Lung (tissue), 11 donors: ENCODE measurements at regions not wholly inside any gene's neighbourhood (a gene's known extent, or its start where the extent isn't known, plus 50 kb on each side); places are given as distances from the start of the nearest gene placed in this dataset.

Experiments used
- ATAC-seq: fragments of 200-7000 bp; cut with Tn5 transposase; one replicate; pipeline ENCODE4 v1.9.1; 2020; ENCODE audit warnings: moderate number of reproducible peaks; ENCODE audit not compliant: insufficient read depth, low FRiP score
- DNase-seq, 3 donors: peaks; one replicate each; pipeline ENCODE4 v3.0.0-alpha.2; 2013 to 2017
- H3K27ac ChIP-seq, 2 donors: one replicate each; pipeline ENCODE4 v1.5.1; 2013; ENCODE audit warnings: mild to moderate bottlenecking in 2 of 2, moderate library complexity in 2 of 2, control low read depth in 1 of 2, inconsistent platforms in 1 of 2, low read depth in 1 of 2, low read length in 1 of 2
- H3K27me3 ChIP-seq, 3 donors: one replicate each; pipeline ENCODE4 v1.5.1; 2013; ENCODE audit warnings: low read length in 2 of 3; ENCODE audit not compliant: control insufficient read depth in 3 of 3, insufficient read depth in 3 of 3
- H3K36me3 ChIP-seq, 4 donors: one replicate each; pipeline ENCODE4 v1.5.1; 2013; ENCODE audit warnings: low read length in 4 of 4, mild to moderate bottlenecking in 1 of 4, moderate library complexity in 1 of 4; ENCODE audit not compliant: control insufficient read depth in 4 of 4, insufficient read depth in 4 of 4
- H3K4me1 ChIP-seq, 5 donors: one replicate each; pipeline ENCODE4 v1.5.1; 2013; ENCODE audit warnings: low read length in 5 of 5, mild to moderate bottlenecking in 2 of 5, moderate library complexity in 1 of 5; ENCODE audit not compliant: control insufficient read depth in 5 of 5, insufficient read depth in 5 of 5
- H3K4me3 ChIP-seq: one replicate; pipeline ENCODE4 v1.5.1; 2013; ENCODE audit warnings: mild to moderate bottlenecking, control low read depth, moderate library complexity
- H3K9ac ChIP-seq, 2 donors: one replicate each; pipeline ENCODE4 v1.5.1; 2013; ENCODE audit warnings: low read length in 2 of 2, control low read depth in 1 of 2; ENCODE audit not compliant: insufficient read depth in 1 of 2
- H3K9me3 ChIP-seq, 4 donors: one replicate each; pipeline ENCODE4 v1.5.1; 2013; ENCODE audit warnings: low read length in 3 of 4, mild to moderate bottlenecking in 1 of 4, moderate library complexity in 1 of 4; ENCODE audit not compliant: control insufficient read depth in 4 of 4, insufficient read depth in 3 of 4
- WGBS, 2 donors: extraction: QIAGEN DNeasy Blood & Tissue Kit; methylation state at CpG; one replicate each; pipeline ENCODE4 v1.1.7; 2013; 5-methylcytosine and 5-hydroxymethylcytosine counted together
- TF ChIP-seq, protein P1 (sequence below): IDR thresholded peaks from 2 replicates; pipeline ENCODE4 v1.5.1; 2012; ENCODE audit warnings: mild to moderate bottlenecking; ENCODE audit errors: control extremely low read depth, extremely low read depth
- donor health status: control.
- donor health status: control.
- donor health status: Bipolar disorder and iron deficiency.
- donor health status: healthy.
- donor health status: DM: yes; HTN: yes; CAD: no.

DNA sequence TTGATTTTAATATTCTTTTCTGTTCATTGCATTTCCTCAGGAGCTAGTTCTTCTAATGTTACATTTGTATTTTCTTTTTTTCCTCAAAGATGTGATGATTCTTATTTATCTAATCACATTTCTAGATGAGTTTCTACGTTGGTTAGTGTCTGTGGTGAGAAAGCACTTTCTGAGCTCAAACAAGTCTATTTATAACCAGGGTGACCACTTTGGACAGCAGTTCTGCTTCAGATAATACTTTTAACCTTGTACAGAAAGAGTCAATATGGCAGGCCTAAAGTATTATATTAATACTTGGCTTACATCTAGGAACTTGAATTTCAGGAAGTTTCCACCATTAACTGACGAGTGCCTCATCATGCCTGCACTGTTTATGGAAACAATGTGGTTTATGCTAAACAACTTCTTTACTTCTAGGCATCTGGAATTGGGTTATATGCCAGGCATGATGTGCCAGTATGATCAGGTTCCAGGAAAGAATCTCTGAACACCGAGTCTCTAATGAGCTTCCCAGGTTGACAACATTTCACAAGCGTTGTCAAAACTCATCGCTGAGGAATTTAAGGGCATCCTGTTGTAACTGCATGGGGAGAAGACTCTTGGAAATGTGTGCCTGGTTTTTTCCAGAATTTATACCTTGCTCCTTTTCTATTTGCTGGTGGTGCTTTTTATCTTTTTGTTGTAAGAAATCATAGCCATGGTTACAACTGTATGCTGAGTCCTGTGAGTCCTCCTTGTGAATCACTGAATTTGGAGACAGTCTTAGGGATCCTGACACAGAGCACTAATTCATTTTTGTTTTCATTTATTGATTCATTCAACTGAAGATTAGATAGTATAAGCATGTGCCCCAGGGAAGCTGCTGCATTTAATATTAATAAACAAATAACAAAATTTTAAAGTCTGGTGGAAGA lies 344.4 kb upstream of the PCDH9 start:
- peaks cover 0 to 3% (median 0%) of the 10 kb centered on the region in 5 donors for H3K4me1 ChIP-seq
- ATAC-seq: no peak
- no peak overlapping the region for H3K4me3 ChIP-seq
- DNase-seq: peak in 1 of 3 donors; percentile 8
- TF ChIP-seq, protein P1, sequence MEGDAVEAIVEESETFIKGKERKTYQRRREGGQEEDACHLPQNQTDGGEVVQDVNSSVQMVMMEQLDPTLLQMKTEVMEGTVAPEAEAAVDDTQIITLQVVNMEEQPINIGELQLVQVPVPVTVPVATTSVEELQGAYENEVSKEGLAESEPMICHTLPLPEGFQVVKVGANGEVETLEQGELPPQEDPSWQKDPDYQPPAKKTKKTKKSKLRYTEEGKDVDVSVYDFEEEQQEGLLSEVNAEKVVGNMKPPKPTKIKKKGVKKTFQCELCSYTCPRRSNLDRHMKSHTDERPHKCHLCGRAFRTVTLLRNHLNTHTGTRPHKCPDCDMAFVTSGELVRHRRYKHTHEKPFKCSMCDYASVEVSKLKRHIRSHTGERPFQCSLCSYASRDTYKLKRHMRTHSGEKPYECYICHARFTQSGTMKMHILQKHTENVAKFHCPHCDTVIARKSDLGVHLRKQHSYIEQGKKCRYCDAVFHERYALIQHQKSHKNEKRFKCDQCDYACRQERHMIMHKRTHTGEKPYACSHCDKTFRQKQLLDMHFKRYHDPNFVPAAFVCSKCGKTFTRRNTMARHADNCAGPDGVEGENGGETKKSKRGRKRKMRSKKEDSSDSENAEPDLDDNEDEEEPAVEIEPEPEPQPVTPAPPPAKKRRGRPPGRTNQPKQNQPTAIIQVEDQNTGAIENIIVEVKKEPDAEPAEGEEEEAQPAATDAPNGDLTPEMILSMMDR: no peak
- H3K9me3 ChIP-seq: peaks cover 0 to 2% (median 0%) of the 10 kb centered on the region in 4 donors
- H3K27ac ChIP-seq: no peak overlapping the region
- WGBS, 2 donors: 57 to 71% methylated on average over 5 of the region's 5 CpGs
- H3K36me3 ChIP-seq: no peaks in the 10 kb centered on the region
- H3K27me3 ChIP-seq: no peaks in the 10 kb centered on the region
- H3K9ac ChIP-seq: no peak overlapping the region

DNA sequence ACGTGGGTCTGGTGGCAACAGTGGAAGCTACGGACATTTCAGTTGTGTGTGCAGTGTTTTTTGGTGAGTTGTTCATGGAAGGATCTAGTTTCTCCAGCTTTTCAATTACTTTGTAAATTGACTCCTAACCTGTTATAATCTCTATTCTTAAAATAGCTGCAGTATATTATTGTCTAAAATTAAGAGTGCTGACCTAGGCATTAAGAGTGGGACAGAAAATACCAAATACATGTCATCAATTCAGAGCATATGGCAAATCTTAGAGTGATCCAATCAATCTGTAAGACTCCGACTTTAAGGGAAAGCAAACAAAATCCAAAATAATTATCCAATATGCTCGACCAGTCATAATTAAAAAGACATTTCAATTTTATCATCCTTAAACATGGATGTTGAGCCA lies 338.1 kb upstream of the PCDH9 start:
- no peaks in the 10 kb centered on the region for H3K36me3 ChIP-seq
- TF ChIP-seq, protein P1: no peak
- no peak for ATAC-seq
- no peak overlapping the region for H3K9ac ChIP-seq
- H3K4me1 ChIP-seq: no peaks in the 10 kb centered on the region
- no peak overlapping the region for H3K27ac ChIP-seq
- H3K4me3 ChIP-seq: no peak overlapping the region
- WGBS, 2 donors: 86 to 93% methylated on average over 4 of the region's 4 CpGs
- no peak for DNase-seq
- no peaks in the 10 kb centered on the region for H3K9me3 ChIP-seq
- H3K27me3 ChIP-seq: no peaks in the 10 kb centered on the region

DNA sequence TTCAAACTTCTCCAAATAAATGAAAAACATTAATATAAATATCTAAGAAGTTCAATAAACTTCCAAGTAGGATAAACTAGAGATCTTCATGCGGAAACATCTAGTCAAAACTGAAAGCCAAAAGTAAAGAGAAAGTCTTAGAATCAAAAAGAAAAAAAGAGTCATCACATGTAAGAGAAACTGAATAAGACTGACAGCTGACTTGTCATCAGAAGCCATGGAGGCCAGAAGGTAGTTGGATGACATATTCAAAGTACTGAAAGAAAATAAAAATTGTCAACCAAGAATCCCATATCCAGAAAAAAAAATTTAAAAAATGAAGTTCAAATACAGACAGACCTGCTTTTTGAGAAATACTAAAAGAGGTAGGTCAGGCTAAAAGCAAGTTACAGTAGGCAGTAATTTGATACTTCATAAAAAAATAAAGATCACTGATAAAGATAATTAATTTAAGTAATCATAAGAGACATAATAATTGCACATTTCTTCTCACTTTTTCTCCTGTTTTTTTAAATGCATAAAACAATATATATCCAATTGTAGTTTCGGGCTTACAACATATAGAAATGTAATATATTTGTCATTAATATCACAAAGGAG lies 327.6 kb upstream of the PCDH9 start:
- WGBS, 2 donors: 86 to 91% methylated on average over 2 of the region's 2 CpGs

More for the DNA sequence above, 327.6 kb upstream of the PCDH9 start:
- no peak overlapping the region for H3K9ac ChIP-seq
- no peak overlapping the region for H3K4me3 ChIP-seq
- ATAC-seq (no peak), DNase-seq (no peak)
- H3K27ac ChIP-seq: no peak overlapping the region
- H3K4me1 ChIP-seq: no peaks in the 10 kb centered on the region
- no peaks in the 10 kb centered on the region for H3K9me3 ChIP-seq
- H3K27me3 ChIP-seq: no peaks in the 10 kb centered on the region
- H3K36me3 ChIP-seq: no peaks in the 10 kb centered on the region
- TF ChIP-seq, protein P1: no peak
